NCI-H128 (cell line): ENCODE measurements at regions not wholly inside any gene's neighbourhood (a gene's known extent, or its start where the extent isn't known, plus 50 kb on each side); places are given as distances from the start of the nearest gene placed in this dataset.

ENCODE experiments used
- DNase-seq: peaks from one replicate; lab custom pipeline; 2025; ENCODE audit not compliant: unreplicated experiment; lab: John Stamatoyannopoulos, UW

DNA sequence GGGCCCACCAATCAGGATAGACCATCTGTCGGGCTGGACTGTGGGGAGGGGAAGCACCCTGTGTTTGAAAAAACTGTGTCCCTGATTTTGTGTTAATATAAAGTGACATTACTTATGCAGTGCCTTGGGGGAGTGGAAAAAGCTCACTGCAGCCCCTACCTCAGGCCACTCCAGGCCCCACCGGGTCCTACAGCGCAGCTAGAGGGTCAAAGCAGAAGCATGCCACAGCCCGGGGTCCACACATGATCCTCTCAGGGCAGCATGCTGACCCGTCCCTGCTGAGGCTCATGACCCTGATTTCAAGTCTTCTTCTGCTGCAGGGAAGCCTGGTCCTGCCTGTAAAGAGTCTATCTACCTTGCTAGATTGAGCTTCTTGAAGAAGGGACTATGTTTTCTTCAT, 133.0 kb upstream of the PLCB4 start:
- no peak for DNase-seq

DNA sequence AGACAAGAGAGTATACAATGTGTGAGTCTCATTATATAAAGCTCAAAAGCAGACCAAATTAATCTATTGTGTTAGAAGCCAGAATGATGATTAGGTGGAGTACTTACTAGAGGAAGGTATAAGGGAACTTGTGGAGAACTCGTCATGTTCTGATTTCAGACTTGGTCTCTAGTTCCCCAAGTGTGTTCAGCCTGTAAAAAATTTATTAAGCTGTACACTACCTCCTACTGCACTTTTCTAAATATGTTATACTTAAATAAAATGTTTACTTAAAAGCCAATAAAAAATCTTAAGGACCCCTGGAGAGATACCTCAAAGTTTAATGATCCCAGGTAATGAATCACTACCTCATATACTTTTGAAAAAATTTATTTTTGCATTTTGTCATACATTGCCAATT, 130.4 kb upstream of the PLCB4 start:
- no peak for DNase-seq

DNA sequence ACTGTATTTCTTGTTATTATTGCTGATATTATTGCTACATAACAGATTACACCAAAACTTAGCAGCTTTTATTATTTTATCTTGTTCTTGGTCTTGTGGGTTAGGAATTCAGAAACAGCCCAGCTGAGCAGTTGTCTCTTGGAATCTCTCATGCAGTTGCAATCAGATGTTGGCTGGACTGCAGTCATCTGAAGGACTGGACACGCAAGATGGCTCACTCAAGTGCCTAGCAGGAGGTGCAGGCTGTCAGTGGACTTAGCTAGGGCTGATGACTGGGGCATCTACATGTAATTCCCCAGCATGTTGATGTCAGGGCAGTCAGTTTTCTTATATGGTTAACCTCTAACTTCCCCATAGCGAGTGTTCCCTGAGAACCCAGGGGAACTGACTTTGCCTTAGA, 128.6 kb upstream of the PLCB4 start:
- no peak for DNase-seq

DNA sequence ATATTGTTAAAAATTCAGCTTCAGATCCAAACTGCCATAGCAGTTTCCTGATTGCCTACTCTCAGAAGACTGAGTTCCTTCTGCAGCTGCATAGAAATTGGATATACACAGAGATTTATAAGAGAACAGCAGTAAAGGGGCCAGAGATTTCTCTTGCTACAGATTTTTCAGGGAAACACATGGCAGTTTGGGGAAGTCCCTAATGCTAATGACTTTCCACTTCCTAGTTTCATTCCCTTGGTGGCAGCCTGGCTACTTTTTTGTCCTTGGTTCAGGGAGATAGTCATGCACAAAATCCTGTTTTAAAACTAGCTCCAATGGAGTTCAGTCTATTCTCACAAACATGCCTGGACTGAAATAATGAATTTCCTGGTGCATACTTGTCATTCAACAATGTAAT, 125.3 kb upstream of the PLCB4 start:
- no peak for DNase-seq

DNA sequence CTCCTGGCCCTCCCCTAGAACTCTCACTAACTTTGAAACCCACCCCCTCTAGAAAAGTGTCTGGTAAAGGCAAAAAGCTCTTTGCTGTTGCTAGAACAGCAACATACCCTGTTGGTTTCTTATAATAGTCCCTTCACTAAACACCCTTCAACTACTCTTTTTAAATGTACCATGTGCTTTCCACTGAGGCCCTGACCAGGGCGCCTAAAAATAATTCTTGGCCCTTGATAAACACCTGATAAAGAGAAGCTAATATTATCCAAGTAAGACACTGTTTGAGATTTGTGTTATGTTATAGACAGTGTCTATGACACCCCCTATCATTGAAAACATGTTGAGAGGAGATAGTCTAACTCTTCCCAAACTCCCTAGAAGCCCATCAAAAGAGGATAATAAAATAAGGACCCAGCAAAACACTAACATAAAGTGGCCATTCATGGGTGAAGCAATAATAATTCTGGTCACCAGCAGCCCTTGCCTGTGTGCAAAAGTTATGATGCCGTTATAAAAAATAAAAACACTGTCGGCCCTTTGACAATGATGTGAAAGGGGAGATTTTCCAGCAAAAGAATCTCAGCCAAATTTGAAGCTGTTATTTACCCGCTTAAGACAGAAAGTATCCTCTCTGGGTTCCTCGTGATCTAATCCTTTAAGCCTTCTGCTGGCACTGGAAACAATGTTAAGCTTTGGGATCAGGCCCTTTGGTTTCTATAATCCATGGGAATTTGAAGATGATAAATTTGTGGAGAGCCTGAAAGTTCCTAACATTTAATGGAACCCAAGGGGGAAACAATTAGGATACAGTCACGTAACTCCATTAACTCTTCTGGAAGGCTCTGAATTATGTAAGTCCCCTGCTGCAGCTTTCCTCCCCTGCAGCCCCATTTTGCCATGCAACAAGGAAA, 122.6 kb upstream of the PLCB4 start:
- no peak for DNase-seq

DNA sequence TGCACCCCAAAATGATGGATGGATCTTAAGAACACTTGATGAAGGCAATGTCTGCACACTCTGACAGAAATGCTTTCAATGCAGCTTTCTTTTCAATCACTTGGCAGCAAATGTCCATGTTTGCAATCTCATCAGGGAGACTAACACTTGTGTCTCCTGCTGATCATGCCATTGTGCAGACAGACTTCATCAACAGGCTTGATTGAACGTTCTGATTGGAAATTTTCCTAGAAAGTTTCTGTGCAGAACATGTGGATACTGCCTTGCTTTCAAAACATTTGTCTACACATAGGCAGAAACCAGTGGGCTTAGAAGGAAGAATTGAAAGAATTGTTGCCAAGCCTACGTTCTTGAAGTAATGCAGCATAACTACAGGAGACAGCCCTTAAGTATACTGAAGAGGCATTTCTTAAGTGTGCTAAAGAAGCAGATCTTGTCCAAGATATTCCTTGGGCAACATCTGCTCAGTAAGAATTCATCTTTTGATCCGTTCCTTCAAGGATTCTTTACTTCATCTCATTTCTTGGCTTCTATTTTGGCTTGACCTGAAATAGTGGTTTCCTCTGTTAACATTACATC, 120.4 kb upstream of the PLCB4 start:
- DNase-seq: no peak

DNA sequence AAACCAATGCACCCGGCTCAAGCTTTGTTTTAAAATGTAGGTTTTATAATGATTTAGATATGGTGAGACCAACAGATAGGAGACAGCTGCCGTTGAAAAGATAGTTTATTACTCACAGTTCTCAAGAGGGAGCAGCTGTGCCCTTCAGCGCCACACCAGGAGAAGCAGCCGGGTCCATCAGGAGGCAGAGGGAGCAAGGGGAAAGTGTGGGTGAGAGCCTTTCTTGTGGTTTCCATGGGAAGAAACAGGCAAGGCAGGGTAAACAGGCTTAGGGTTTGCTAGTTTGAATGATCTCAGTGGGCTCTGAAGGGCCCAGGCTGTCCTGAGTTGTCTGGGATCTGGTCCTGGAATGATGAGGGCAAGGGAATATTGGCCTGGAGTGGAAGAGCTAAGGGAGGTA, 117.7 kb upstream of the PLCB4 start:
- DNase-seq: no peak

DNA sequence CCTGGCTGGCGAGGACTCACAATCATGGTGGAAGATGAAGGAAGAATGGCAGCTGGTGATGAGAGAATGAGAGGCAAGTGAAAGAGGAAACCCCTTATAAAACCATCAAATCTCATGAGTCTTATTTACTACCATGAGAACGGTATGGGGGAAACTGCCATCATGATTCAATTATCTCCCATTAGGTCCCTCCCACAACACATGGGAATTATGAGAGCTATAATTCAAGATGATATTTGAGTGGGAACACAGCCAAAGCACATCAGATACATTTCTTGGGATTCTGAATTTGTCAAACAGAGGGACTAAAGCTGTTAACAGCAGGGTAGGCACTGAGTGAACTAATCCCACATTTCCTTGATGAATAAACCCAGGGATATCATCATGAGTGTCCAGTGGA, 116.2 kb upstream of the PLCB4 start:
- peak; percentile 54 for DNase-seq

DNA sequence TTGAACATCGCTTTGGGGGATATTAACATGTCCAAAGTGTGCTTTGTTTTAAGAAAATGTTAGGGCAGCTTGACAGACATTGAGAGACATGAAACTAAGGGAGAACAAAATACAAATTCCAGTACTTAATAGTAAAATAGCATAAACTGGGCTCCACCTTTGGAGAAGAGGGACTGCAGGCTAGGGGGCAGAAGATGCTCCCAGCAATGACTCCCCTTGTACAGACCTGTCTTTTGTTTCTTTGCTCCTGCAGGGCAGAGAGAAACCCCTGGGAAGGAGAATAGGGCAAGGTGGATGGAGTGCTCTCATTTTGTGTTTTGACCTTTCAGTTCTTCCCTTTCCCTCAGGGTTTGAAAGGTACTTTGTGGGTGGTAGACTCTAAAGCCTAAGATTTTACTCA, 115.6 kb upstream of the PLCB4 start:
- no peak for DNase-seq

DNA sequence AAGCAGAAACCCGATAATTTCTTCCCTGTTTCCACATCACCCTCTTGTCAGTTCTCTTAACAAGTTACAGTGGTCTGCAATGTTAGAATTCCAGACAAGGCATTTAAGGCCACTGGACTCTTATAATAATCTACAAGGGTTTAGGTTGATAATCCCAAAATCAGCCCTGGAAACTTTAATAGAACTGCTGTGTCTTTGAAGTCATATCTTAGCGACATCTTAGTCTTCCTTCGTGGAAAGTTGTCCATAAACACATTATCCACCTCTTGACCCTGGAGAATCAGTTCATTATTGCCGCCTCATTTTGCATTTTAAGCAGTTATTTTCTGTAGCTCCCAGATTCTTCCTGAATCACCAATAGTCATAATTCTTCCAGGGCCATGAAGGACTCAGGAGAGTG, 108.6 kb upstream of the PLCB4 start:
- no peak for DNase-seq

DNA sequence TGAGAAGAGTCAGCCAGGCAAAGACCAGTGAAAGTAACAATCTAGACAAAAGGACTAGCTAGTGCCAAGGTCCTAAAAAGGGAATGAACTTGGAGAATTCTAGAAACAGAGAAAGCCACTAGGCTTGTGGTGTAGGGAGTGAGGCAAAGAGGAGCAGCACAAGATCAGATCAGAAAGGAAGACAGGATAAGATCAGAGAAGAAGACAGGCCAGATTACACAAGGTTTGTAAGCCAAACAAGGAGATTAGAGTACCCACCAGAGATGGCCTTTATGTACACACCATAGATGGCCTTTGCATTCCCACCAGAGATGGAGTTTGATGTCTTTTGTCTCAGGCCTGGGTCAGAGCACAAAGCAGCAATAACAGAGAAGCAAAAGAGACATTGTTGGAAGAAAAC, 105.6 kb upstream of the PLCB4 start:
- DNase-seq: no peak

DNA sequence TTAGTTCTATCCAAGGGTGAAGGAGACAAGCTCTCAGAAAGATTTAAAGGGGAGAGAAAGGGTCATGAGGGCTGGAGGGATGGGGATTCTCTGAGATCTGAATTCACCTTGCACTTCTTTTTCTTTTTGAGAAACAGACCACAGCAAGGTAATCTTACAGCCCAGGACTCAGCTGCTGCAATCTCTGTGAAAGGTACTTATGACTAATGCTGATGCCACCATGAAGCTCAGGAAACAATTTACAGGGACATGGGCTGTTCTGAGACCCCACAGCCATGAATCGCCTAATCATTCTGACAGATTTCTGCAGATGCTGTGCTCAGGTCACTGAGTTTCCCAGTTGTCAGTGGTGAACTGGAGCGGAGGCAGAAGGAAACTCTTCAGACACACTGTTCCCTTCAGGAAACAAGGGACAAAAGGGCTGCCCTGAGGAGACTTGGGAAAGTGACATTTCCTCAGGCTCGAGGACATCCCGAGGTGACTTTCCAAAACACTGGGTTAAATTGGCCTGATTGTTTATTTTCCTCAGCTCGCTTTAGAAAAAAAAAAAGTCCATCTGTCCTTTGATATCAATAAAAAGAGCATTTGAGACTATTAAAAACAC, 103.8 kb upstream of the PLCB4 start:
- DNase-seq: no peak

DNA sequence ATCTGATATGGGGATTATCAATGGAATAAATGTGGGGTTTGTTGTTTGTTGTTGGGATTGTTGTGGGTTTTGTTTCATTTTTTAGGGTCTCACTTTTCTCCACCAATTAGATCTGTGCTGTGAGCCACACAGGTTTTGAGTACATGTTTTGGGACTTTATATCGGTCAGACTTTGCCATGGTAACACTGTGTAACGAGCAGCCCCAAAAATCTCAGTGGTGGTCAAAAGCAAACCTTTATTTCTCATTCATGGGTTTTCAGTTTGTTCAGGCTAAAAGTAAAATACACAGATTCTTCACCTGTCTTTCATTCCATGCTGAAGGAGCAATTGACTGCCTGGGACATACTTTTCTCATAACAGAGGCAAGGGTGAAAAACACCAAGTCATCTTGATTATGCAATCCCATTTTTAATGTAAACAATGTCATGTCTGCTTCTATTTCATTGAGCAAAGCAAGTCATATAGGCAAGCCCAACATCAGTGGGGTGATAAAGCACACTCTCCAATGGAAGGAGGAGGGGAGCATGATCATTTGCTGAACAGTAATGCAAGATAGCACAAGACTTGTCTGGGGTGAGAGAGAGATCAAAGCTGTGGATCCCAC, 101.1 kb upstream of the PLCB4 start:
- no peak for DNase-seq

DNA sequence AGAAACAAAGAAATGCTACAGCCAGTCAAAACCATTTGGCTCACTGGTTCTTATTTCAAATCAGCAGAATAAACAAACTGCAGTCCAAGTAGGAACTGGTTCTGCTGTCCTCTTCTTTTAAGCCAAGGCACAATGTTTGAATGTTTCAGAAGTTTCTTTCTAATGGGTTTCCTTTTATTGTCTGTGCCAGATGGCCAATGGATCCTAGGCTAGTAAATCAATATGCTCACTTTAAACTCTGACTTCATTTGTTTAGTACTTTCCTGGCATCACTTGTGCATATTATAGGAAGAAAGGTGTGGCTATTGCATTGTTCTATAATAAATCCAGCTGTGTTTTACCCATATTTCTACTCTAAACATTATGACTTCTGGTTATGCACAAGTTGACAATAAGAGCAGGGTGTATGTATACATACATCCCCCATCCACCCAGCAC, 99.7 kb upstream of the PLCB4 start:
- DNase-seq: no peak

DNA sequence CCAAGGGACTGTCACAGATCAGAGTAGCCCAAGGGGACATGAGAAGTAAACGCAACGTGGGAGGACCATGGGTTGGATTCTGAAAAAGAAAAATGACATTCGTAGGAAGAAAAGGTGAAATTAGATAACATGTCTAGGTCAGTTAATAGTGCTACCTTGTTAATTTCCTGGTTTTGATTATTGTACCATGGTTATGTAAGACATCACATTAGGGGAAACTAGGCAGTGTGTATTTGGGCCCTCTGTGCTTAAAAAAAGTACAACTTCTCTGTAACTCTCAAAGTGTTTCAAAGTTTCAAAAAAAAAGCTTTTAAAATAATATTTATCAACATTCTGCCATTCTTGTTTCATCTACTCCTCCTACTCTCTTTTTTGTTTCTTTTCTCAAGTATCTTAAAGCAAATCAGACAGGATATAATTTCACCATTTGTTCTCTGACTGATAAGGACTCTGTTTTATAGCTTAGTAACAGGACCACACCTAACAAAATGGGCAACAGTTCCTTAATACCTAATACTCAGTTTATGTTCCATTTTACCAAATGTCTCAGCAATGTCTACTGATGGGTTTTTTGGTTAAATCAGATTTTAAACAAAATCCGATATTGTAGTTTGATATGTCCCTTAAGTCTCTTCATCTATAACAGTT, 97.1 kb upstream of the PLCB4 start:
- no peak for DNase-seq

DNA sequence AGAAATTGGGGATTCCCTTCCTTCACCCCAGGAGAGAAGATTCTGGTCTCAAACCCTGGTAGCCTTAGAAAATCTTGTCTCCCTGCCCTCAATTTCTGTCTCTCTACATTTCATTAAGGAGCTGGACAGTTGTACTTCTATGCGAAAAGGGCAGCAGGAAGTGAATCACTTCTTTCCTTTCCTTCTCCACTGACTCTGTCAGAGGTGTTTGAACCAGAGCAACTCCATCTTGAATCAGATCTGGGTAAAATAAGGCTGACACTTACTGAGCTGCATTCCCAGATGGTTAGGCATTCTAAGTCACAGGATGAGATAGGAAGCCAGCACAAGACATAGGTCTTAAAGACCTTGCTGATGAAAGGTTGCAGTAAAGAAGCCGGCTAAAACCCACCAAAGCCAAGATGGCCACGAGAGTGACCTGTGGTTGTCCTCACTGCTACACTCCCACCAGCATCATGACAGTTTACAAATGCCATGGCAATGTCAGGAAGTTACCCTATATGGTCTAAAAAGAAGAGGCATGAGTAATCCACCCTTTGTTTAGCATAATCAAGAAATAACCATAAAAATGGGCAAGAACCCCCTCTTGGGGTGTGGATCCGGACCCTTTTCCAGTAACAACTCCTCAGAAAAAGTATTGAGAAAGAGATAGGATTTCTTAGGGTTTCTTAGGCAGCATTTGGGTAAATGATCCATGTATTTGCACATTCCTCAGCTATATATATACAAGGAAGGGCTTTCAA, 95.8 kb upstream of the PLCB4 start:
- no peak for DNase-seq

DNA sequence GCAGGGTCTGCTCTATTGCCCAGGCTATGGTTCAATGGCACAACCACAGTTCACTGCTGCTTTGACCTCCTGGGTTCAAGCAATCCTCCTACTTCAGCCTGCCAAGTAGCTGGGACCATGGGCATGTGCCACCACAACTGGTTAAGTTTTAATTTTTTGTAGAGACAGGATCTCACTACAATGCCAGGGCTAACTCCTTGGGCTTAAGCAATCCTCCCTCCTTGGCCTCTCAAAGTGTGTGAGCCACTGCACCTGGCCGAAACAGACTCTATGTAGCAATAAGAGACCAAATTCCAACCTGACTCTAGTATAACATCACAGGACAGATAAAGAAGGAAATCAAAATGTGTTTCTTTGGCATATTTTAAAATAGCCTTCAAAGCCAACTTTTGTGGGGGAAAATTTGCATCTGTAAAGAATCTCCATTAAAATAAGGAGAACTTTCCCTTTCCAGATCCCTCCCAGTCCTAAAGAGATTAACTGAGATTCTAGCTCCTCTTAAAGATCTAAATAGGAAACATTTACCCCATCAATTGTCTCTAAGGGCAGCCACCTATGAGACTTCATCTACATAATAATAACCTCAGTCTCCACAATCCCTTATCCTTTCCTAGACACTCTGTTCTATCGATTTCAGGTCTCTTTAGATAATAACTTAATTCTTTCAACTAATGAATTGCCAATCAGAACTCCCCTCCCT, 94.7 kb upstream of the PLCB4 start:
- no peak for DNase-seq

DNA sequence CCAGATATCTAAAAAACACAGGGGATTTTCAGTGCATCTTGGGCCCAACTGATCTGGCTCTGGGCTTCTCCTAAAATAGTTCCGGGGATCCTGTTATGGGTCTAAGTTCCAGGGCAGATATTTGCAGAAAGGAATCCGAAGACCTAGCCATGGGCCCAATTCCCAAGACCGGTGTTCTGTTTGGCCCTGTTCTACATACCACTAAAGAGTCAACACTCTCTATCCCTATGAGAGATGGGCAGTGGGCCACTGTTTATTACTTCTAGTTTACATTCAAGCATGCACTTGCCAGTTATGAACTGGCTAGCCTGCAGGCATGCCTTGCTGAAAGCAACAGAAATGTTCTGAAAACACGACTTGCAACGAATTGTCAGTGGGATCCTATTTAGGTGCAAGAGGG, 87.4 kb upstream of the PLCB4 start:
- no peak for DNase-seq

DNA sequence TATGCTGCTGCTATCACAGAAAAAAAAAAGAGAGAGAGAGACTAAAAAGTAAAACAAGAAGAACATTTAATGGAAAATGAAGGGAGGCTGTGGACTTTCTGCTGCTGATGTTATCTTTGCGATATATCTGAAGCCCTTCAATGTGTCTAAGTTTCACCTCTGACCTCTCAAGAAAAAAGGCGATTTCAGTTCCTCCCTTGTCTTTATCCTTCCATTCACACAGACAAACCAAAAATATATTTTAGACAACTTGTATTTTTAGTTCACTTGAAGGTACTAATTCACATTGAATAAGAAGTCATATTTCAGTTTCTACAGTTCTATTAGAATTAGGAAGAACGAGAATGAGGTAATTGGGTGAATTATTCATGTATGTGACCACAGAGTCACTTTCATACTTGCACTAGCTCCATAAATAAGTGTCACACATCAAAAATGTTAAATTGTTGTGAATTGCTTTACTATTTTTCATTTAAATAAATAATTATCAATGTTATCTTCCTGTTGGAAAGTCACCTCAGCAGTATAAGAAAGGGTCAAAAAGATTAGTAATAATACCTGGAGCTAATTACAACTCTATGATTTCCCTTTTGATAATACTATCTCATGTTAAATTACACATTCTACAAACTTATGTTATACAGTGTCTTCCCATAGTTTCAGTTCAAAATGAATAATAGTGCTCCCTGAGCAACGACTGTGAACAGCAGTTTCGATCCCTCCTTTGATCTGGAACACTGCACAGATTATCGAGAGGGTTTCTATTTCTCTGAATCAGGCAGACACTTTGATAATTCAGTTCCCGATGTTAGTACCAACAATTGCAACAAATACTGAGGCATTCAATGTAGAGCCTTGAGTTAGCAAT, 85.2 kb upstream of the PLCB4 start:
- no peak for DNase-seq
